GM23338 (cell line): ENCODE measurements at regions not wholly inside any gene's neighbourhood (a gene's known extent, or its start where the extent isn't known, plus 50 kb on each side); places are given as distances from the start of the nearest gene placed in this dataset.

Experiments
- ATAC-seq: fragments of 200-7000 bp; cut with Tn5 transposase; 3 replicates; pipeline ENCODE4 v1.9.1; 2020
- DNase-seq: peaks from one replicate; pipeline ENCODE4 v3.0.0-alpha.2; 2015; ENCODE audit warnings: low spot score
- H2AFZ ChIP-seq: fragments of 200-600 bp; sonication (generic); 2 replicates; pipeline ENCODE4 v1.8.0; 2016; ENCODE audit warnings: antibody characterized with exemption, mild to moderate bottlenecking, moderate library complexity
- H3F3A ChIP-seq: fragments of 200-600 bp; sonication (generic); replicated peaks from 2 replicates; pipeline ENCODE4 v1.8.0; 2017; ENCODE audit warnings: antibody characterized with exemption, mixed run types, low read depth
- H3K27ac ChIP-seq: fragments of 200-600 bp; sonication (generic); 2 replicates; pipeline ENCODE4 v1.6.1; 2016; ENCODE audit warnings: low read depth
- H3K27me3 ChIP-seq: fragments of 200-600 bp; sonication (generic); 2 replicates; pipeline ENCODE4 v1.8.0; 2016; ENCODE audit warnings: mild to moderate bottlenecking, mixed run types, moderate library complexity; ENCODE audit not compliant: insufficient read depth
- H3K36me3 ChIP-seq: fragments of 200-600 bp; sonication (generic); 2 replicates; pipeline ENCODE4 v1.8.0; 2016; ENCODE audit warnings: mild to moderate bottlenecking; ENCODE audit not compliant: insufficient read depth
- H3K4me1 ChIP-seq: fragments of 200-600 bp; sonication (generic); 2 replicates; pipeline ENCODE4 v1.8.0; 2016; ENCODE audit warnings: mild to moderate bottlenecking, moderate library complexity; ENCODE audit not compliant: insufficient read depth
- H3K4me2 ChIP-seq: fragments of 200-600 bp; sonication (generic); 2 replicates; pipeline ENCODE4 v1.7.1; 2017; ENCODE audit warnings: mixed run types
- H3K4me3 ChIP-seq: fragments of 200-600 bp; sonication (generic); 2 replicates; pipeline ENCODE4 v1.6.1; 2016; ENCODE audit warnings: mixed run types
- H3K79me2 ChIP-seq: fragments of 200-600 bp; sonication (generic); replicated peaks from 2 replicates; pipeline ENCODE4 v1.8.0; 2017; ENCODE audit warnings: mild to moderate bottlenecking; ENCODE audit not compliant: insufficient read depth
- H3K9me2 ChIP-seq: fragments of 200-600 bp; sonication (generic); 2 replicates; pipeline ENCODE4 v1.8.0; 2017; ENCODE audit not compliant: insufficient read depth
- H4K20me1 ChIP-seq: fragments of 200-600 bp; sonication (generic); replicated peaks from 2 replicates; pipeline ENCODE4 v1.8.0; 2017; ENCODE audit warnings: mild to moderate bottlenecking; ENCODE audit not compliant: insufficient read depth
- H3K27ac Mint-ChIP-seq: 2 replicates; pipeline ENCODE4 v1.8.0; 2020; ENCODE audit warnings: inconsistent platforms, mild to moderate bottlenecking, moderate library complexity, mixed read lengths
- H3K27me3 Mint-ChIP-seq: 3 replicates; pipeline ENCODE4 v1.8.0; 2022; ENCODE audit warnings: low read depth, mild to moderate bottlenecking, moderate library complexity, mixed read lengths, inconsistent platforms; ENCODE audit not compliant: insufficient read depth, poor library complexity
- H3K36me3 Mint-ChIP-seq: 3 replicates; pipeline ENCODE4 v1.8.0; 2021; ENCODE audit warnings: low read depth, mild to moderate bottlenecking, inconsistent platforms, moderate library complexity, mixed read lengths
- H3K4me1 Mint-ChIP-seq: 3 replicates; pipeline ENCODE4 v1.8.0; 2020; ENCODE audit warnings: mild to moderate bottlenecking, inconsistent platforms, mixed read lengths
- H3K4me3 Mint-ChIP-seq: 3 replicates; pipeline ENCODE4 v1.8.0; 2021; ENCODE audit warnings: moderate library complexity, mild to moderate bottlenecking, inconsistent platforms, mixed read lengths
- H3K9me3 Mint-ChIP-seq: 3 replicates; pipeline ENCODE4 v1.8.0; 2020; ENCODE audit warnings: moderate library complexity, mild to moderate bottlenecking, inconsistent platforms, mixed read lengths
- CREB1 ChIP-seq: fragments of 250-450 bp; sonication (Bioruptor Pico); IDR thresholded peaks from 2 replicates; pipeline ENCODE4 v1.5.0; 2020; ENCODE audit warnings: low read depth, mild to moderate bottlenecking, moderate library complexity
- EZH2 ChIP-seq: fragments of 200-600 bp; sonication (generic); IDR thresholded peaks from one replicate; pipeline ENCODE4 v1.8.0; 2017; ENCODE audit warnings: antibody characterized with exemption, mild to moderate bottlenecking, low read depth; ENCODE audit not compliant: unreplicated experiment
- EZH2phosphoT487 ChIP-seq: fragments of 200-600 bp; sonication (generic); IDR thresholded peaks from one replicate; pipeline ENCODE4 v1.8.1; 2018; ENCODE audit warnings: antibody characterized with exemption; ENCODE audit not compliant: unreplicated experiment
- JUNB ChIP-seq: IDR thresholded peaks from one replicate; pipeline ENCODE4 v1.6.1; 2016; ENCODE audit warnings: antibody characterized with exemption; ENCODE audit not compliant: unreplicated experiment
- NANOG ChIP-seq: IDR thresholded peaks from 2 replicates; pipeline ENCODE4 v1.6.1; 2016; ENCODE audit warnings: antibody characterized with exemption, borderline replicate concordance
- STAT1 ChIP-seq: IDR thresholded peaks from one replicate; pipeline ENCODE4 v1.6.1; 2016; ENCODE audit warnings: antibody characterized with exemption; ENCODE audit not compliant: unreplicated experiment
- ZNF114 ChIP-seq: fragments of 250-450 bp; sonication (Bioruptor Pico); IDR thresholded peaks from 2 replicates; pipeline ENCODE4 v1.5.0; 2020; ENCODE audit warnings: mild to moderate bottlenecking, moderate library complexity
- ZNF331 ChIP-seq: fragments of 250-450 bp; sonication (Bioruptor Pico); IDR thresholded peaks from 2 replicates; pipeline ENCODE4 v1.5.0; 2020; ENCODE audit warnings: low read depth, mild to moderate bottlenecking, moderate library complexity
- TF ChIP-seq, protein P1 (sequence below): fragments of 250-450 bp; sonication (Bioruptor Pico); IDR thresholded peaks from 2 replicates; pipeline ENCODE4 v1.5.0; 2020; ENCODE audit warnings: mild to moderate bottlenecking, moderate library complexity

DNA sequence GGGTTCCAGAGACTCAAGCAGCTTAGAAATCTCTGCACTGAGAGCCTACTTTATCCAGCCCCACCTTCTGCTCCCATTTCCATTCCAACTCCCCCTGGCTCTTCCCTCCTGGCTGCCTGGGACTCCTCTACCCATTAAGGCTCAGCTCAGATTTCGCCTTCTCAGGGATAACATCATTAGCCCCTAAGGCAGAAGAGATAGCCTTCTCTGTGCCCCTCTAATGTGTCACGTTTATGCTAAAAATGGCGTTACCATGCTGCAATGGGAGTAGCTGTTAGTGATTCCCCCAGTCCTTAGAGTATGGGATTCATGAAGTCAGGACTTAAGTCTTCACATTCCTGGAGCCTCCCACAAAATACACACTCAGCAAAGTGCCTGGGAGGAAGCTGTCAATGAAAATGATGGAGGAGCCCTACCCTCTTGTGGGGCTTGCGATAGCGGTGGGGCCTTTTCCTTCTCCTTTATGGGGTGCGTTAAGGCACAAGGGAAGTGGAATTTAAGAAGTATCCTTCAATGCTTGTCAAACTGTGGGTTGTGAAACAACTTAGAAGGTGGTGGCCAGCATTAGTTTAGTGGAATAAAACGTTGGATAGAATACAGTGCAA, 144.7 kb upstream of the COPS8 start:
- Histone ChIP-seq H3K79me2 (no peaks in the 10 kb centered on the region), H3K9me2 (peaks cover 4% of the 10 kb centered on the region; the same call in 1 of the 2 replicates), H3F3A (no peaks in the 10 kb centered on the region), H3K27me3 (no peaks in the 10 kb centered on the region), H3K4me1 (no peaks in the 10 kb centered on the region), H3K4me3 (no peak overlapping the region), H3K36me3 (no peaks in the 10 kb centered on the region), H2AFZ (no peak overlapping the region; the same call in 1 of the 2 replicates), H3K4me2 (no peak overlapping the region), H3K27ac (no peak overlapping the region), H4K20me1 (no peaks in the 10 kb centered on the region)
- H3K27me3 Mint-ChIP-seq = peaks cover 8% of the 10 kb centered on the region
- no peaks in the 10 kb centered on the region for H3K9me3 Mint-ChIP-seq
- ATAC-seq (no peak), DNase-seq (no peak)
- H3K36me3 Mint-ChIP-seq = no peaks in the 10 kb centered on the region
- TF ChIP-seq CREB1 (CRISPR knock-in tag) (no peak), NANOG (no peak), JUNB (no peak), ZNF114 (CRISPR knock-in tag) (no peak), EZH2phosphoT487 (no peak), ZNF331 (CRISPR knock-in tag) (no peak), STAT1 (no peak), EZH2 (no peak)
- TF ChIP-seq, protein P1, sequence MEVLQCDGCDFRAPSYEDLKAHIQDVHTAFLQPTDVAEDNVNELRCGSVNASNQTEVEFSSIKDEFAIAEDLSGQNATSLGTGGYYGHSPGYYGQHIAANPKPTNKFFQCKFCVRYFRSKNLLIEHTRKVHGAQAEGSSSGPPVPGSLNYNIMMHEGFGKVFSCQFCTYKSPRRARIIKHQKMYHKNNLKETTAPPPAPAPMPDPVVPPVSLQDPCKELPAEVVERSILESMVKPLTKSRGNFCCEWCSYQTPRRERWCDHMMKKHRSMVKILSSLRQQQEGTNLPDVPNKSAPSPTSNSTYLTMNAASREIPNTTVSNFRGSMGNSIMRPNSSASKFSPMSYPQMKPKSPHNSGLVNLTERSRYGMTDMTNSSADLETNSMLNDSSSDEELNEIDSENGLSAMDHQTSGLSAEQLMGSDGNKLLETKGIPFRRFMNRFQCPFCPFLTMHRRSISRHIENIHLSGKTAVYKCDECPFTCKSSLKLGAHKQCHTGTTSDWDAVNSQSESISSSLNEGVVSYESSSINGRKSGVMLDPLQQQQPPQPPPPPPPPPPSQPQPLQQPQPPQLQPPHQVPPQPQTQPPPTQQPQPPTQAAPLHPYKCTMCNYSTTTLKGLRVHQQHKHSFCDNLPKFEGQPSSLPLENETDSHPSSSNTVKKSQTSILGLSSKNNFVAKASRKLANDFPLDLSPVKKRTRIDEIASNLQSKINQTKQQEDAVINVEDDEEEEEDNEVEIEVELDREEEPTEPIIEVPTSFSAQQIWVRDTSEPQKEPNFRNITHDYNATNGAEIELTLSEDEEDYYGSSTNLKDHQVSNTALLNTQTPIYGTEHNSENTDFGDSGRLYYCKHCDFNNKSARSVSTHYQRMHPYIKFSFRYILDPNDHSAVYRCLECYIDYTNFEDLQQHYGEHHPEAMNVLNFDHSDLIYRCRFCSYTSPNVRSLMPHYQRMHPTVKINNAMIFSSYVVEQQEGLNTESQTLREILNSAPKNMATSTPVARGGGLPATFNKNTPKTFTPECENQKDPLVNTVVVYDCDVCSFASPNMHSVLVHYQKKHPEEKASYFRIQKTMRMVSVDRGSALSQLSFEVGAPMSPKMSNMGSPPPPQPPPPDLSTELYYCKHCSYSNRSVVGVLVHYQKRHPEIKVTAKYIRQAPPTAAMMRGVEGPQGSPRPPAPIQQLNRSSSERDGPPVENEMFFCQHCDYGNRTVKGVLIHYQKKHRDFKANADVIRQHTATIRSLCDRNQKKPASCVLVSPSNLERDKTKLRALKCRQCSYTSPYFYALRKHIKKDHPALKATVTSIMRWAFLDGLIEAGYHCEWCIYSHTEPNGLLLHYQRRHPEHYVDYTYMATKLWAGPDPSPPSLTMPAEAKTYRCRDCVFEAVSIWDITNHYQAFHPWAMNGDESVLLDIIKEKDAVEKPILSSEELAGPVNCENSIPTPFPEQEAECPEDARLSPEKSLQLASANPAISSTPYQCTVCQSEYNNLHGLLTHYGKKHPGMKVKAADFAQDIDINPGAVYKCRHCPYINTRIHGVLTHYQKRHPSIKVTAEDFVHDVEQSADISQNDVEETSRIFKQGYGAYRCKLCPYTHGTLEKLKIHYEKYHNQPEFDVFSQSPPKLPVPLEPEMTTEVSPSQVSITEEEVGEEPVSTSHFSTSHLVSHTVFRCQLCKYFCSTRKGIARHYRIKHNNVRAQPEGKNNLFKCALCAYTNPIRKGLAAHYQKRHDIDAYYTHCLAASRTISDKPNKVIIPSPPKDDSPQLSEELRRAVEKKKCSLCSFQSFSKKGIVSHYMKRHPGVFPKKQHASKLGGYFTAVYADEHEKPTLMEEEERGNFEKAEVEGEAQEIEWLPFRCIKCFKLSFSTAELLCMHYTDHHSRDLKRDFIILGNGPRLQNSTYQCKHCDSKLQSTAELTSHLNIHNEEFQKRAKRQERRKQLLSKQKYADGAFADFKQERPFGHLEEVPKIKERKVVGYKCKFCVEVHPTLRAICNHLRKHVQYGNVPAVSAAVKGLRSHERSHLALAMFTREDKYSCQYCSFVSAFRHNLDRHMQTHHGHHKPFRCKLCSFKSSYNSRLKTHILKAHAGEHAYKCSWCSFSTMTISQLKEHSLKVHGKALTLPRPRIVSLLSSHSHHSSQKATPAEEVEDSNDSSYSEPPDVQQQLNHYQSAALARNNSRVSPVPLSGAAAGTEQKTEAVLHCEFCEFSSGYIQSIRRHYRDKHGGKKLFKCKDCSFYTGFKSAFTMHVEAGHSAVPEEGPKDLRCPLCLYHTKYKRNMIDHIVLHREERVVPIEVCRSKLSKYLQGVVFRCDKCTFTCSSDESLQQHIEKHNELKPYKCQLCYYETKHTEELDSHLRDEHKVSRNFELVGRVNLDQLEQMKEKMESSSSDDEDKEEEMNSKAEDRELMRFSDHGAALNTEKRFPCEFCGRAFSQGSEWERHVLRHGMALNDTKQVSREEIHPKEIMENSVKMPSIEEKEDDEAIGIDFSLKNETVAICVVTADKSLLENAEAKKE (CRISPR knock-in tag) = no peak
- H3K4me1 Mint-ChIP-seq = peaks cover 5% of the 10 kb centered on the region; the same call in 1 of the 3 replicates
- no peak overlapping the region for H3K27ac Mint-ChIP-seq
- no peak overlapping the region for H3K4me3 Mint-ChIP-seq
